ENCODE measurements at regions not wholly inside any gene's neighbourhood (a gene's known extent, or its start where the extent isn't known, plus 50 kb on each side); places are given as distances from the start of the nearest gene placed in this dataset.
"Not testable (repeated sequence)": the region's sequence is repeated elsewhere in the genome, so short reads cannot be mapped to it uniquely, and the experiment has no call there.

DNA sequence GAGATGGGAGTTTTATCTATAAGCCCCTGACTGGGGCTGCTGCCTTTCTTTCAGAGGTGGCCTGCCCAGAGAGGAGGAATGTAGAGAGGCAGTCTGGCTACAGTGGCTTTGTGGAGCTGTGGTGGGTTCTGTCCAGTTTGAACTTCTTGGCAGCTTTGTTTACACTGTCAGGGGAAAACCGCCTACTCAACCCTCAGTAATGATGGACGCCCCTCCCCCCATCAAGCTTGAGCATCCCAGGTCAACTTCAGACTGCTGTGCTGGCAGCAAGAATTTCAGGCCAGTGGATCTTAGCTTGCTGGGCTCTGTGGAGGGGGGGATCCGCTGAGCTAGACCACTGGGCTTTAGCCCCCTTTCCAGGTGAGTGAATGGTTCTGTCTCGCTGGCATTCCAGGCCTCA lies 51.6 kb upstream of the THUMPD2 start:
- not testable (repeated sequence) for TF ChIP-seq POLR2AphosphoS5, POLR2A, EP300 (IDR thresholded peaks at IDR 0.05)
- TF ChIP-seq, protein P1, sequence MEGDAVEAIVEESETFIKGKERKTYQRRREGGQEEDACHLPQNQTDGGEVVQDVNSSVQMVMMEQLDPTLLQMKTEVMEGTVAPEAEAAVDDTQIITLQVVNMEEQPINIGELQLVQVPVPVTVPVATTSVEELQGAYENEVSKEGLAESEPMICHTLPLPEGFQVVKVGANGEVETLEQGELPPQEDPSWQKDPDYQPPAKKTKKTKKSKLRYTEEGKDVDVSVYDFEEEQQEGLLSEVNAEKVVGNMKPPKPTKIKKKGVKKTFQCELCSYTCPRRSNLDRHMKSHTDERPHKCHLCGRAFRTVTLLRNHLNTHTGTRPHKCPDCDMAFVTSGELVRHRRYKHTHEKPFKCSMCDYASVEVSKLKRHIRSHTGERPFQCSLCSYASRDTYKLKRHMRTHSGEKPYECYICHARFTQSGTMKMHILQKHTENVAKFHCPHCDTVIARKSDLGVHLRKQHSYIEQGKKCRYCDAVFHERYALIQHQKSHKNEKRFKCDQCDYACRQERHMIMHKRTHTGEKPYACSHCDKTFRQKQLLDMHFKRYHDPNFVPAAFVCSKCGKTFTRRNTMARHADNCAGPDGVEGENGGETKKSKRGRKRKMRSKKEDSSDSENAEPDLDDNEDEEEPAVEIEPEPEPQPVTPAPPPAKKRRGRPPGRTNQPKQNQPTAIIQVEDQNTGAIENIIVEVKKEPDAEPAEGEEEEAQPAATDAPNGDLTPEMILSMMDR (IDR thresholded peaks at IDR 0.05), result not testable (repeated sequence)

All from suprapubic skin (tissue), 4 donors.